ENCODE measurements at regions not wholly inside any gene's neighbourhood (a gene's known extent, or its start where the extent isn't known, plus 50 kb on each side); places are given as distances from the start of the nearest gene placed in this dataset.
A peak's percentile ranks its signal among the peaks of the same experiment; 100 is the strongest.

GRCh38 chr2:181780657-181781056, 100.3 kb upstream of the NEUROD1 start:
- Histone ChIP-seq H3K27ac (ENCODE audit: low read length) (no peak overlapping the region), H3K36me3 (ENCODE audit: insufficient read depth, low read length) (no peaks in the 10 kb centered on the region), H3K9me2 (replicated peaks; ENCODE audit: insufficient read depth, low read length) (no peaks in the 10 kb centered on the region), H3K4me3 (ENCODE audit: low read length) (no peak overlapping the region), H3K79me2 (ENCODE audit: low read length) (no peaks in the 10 kb centered on the region), H3K4me1 (ENCODE audit: low read length) (no peaks in the 10 kb centered on the region), H4K20me1 (ENCODE audit: insufficient read depth, low read depth, low read length) (no peaks in the 10 kb centered on the region), H3K4me2 (ENCODE audit: low read depth, low read length, poor library complexity, severe bottlenecking) (no peak overlapping the region), H3K9ac (ENCODE audit: low read length) (no peak overlapping the region), H2AFZ (ENCODE audit: low read length) (no peak overlapping the region), H3K9me3 (ENCODE audit: low read length) (no peaks in the 10 kb centered on the region), H3K27me3 (ENCODE audit: low read length) (no peaks in the 10 kb centered on the region)
- no peak for DNase-seq

- Histone ChIP-seq H3K27ac (ENCODE audit: low read length) (no peak overlapping the region), H3K9ac (ENCODE audit: low read length) (no peak overlapping the region), H3K4me2 (ENCODE audit: low read depth, low read length, poor library complexity, severe bottlenecking) (no peak overlapping the region), H3K4me1 (ENCODE audit: low read length) (no peaks in the 10 kb centered on the region), H2AFZ (ENCODE audit: low read length) (no peak overlapping the region), H3K79me2 (ENCODE audit: low read length) (no peaks in the 10 kb centered on the region), H3K9me3 (ENCODE audit: low read length) (no peaks in the 10 kb centered on the region), H3K4me3 (ENCODE audit: low read length) (no peak overlapping the region), H3K9me2 (replicated peaks; ENCODE audit: insufficient read depth, low read length) (no peaks in the 10 kb centered on the region), H3K27me3 (ENCODE audit: low read length) (no peaks in the 10 kb centered on the region), H3K36me3 (ENCODE audit: insufficient read depth, low read length) (no peaks in the 10 kb centered on the region), H4K20me1 (ENCODE audit: insufficient read depth, low read depth, low read length) (no peaks in the 10 kb centered on the region)
- peak; percentile 46 for DNase-seq
Measured at GRCh38 chr2:181781078-181781786, 100.9 kb upstream of the NEUROD1 start.

- no peak overlapping the region for H3K4me3 ChIP-seq (ENCODE audit: low read length)
- H3K4me1 ChIP-seq (ENCODE audit: low read length): no peaks in the 10 kb centered on the region
- H3K27me3 ChIP-seq (ENCODE audit: low read length): no peaks in the 10 kb centered on the region
- H2AFZ ChIP-seq (ENCODE audit: low read length): no peak overlapping the region
- H4K20me1 ChIP-seq (ENCODE audit: insufficient read depth, low read depth, low read length): no peaks in the 10 kb centered on the region
- no peak overlapping the region for H3K4me2 ChIP-seq (ENCODE audit: low read depth, low read length, poor library complexity, severe bottlenecking)
- DNase-seq: no peak
- no peaks in the 10 kb centered on the region for H3K79me2 ChIP-seq (ENCODE audit: low read length)
- no peaks in the 10 kb centered on the region for H3K9me2 ChIP-seq (replicated peaks; ENCODE audit: insufficient read depth, low read length)
- H3K36me3 ChIP-seq (ENCODE audit: insufficient read depth, low read length): no peaks in the 10 kb centered on the region
- H3K9ac ChIP-seq (ENCODE audit: low read length): no peak overlapping the region
- no peak overlapping the region for H3K27ac ChIP-seq (ENCODE audit: low read length)
- no peaks in the 10 kb centered on the region for H3K9me3 ChIP-seq (ENCODE audit: low read length)
Measured at GRCh38 chr2:181782660-181783059, 102.3 kb upstream of the NEUROD1 start.

- Histone ChIP-seq H2AFZ (ENCODE audit: low read length) (no peak overlapping the region), H3K4me1 (ENCODE audit: low read length) (no peaks in the 10 kb centered on the region), H3K9me2 (replicated peaks; ENCODE audit: insufficient read depth, low read length) (no peaks in the 10 kb centered on the region), H3K36me3 (ENCODE audit: insufficient read depth, low read length) (no peaks in the 10 kb centered on the region), H3K79me2 (ENCODE audit: low read length) (no peaks in the 10 kb centered on the region), H3K9ac (ENCODE audit: low read length) (no peak overlapping the region), H3K27me3 (ENCODE audit: low read length) (no peaks in the 10 kb centered on the region), H4K20me1 (ENCODE audit: insufficient read depth, low read depth, low read length) (no peaks in the 10 kb centered on the region), H3K9me3 (ENCODE audit: low read length) (no peaks in the 10 kb centered on the region), H3K4me3 (ENCODE audit: low read length) (no peak overlapping the region), H3K4me2 (ENCODE audit: low read depth, low read length, poor library complexity, severe bottlenecking) (no peak overlapping the region), H3K27ac (ENCODE audit: low read length) (no peak overlapping the region)
- DNase-seq: no peak
Measured at GRCh38 chr2:181784556-181784955, 104.2 kb upstream of the NEUROD1 start.

GRCh38 chr2:181785691-181786344, 105.5 kb upstream of the NEUROD1 start:
- Histone ChIP-seq H3K9ac (ENCODE audit: low read length) (no peak overlapping the region), H2AFZ (ENCODE audit: low read length) (no peak overlapping the region), H3K36me3 (ENCODE audit: insufficient read depth, low read length) (no peaks in the 10 kb centered on the region), H3K9me2 (replicated peaks; ENCODE audit: insufficient read depth, low read length) (no peaks in the 10 kb centered on the region), H3K4me1 (ENCODE audit: low read length) (no peaks in the 10 kb centered on the region), H3K4me3 (ENCODE audit: low read length) (no peak overlapping the region), H4K20me1 (ENCODE audit: insufficient read depth, low read depth, low read length) (no peaks in the 10 kb centered on the region), H3K4me2 (ENCODE audit: low read depth, low read length, poor library complexity, severe bottlenecking) (no peak overlapping the region), H3K79me2 (ENCODE audit: low read length) (no peaks in the 10 kb centered on the region), H3K27ac (ENCODE audit: low read length) (no peak overlapping the region), H3K27me3 (ENCODE audit: low read length) (no peaks in the 10 kb centered on the region), H3K9me3 (ENCODE audit: low read length) (no peaks in the 10 kb centered on the region)
- DNase-seq: no peak

- no peak overlapping the region for H2AFZ ChIP-seq (ENCODE audit: low read length)
Measured at GRCh38 chr2:181786371-181787228, 104.9 kb upstream of the ITPRID2 start.

GRCh38 chr2:181787310-181788048, 104.1 kb upstream of the ITPRID2 start:
- no peak for DNase-seq

More at GRCh38 chr2:181786371-181787228, 104.9 kb upstream of the ITPRID2 start:
- DNase-seq: no peak
- no peak overlapping the region for H3K4me2 ChIP-seq (ENCODE audit: low read depth, low read length, poor library complexity, severe bottlenecking)
- H3K9me2 ChIP-seq (replicated peaks; ENCODE audit: insufficient read depth, low read length): no peaks in the 10 kb centered on the region
- no peaks in the 10 kb centered on the region for H3K27me3 ChIP-seq (ENCODE audit: low read length)
- no peaks in the 10 kb centered on the region for H3K79me2 ChIP-seq (ENCODE audit: low read length)
- H4K20me1 ChIP-seq (ENCODE audit: insufficient read depth, low read depth, low read length): no peaks in the 10 kb centered on the region
- H3K4me3 ChIP-seq (ENCODE audit: low read length): no peak overlapping the region
- H3K36me3 ChIP-seq (ENCODE audit: insufficient read depth, low read length): no peaks in the 10 kb centered on the region
- no peak overlapping the region for H3K9ac ChIP-seq (ENCODE audit: low read length)
- H3K4me1 ChIP-seq (ENCODE audit: low read length): no peaks in the 10 kb centered on the region
- H3K9me3 ChIP-seq (ENCODE audit: low read length): no peaks in the 10 kb centered on the region
- H3K27ac ChIP-seq (ENCODE audit: low read length): no peak overlapping the region

More at GRCh38 chr2:181787310-181788048, 104.1 kb upstream of the ITPRID2 start:
- H3K79me2 ChIP-seq (ENCODE audit: low read length): no peaks in the 10 kb centered on the region
- H3K36me3 ChIP-seq (ENCODE audit: insufficient read depth, low read length): no peaks in the 10 kb centered on the region
- H4K20me1 ChIP-seq (ENCODE audit: insufficient read depth, low read depth, low read length): no peaks in the 10 kb centered on the region
- H3K4me1 ChIP-seq (ENCODE audit: low read length): no peaks in the 10 kb centered on the region
- no peak overlapping the region for H3K4me3 ChIP-seq (ENCODE audit: low read length)
- no peaks in the 10 kb centered on the region for H3K27me3 ChIP-seq (ENCODE audit: low read length)
- no peak overlapping the region for H3K9ac ChIP-seq (ENCODE audit: low read length)
- no peaks in the 10 kb centered on the region for H3K9me2 ChIP-seq (replicated peaks; ENCODE audit: insufficient read depth, low read length)
- H2AFZ ChIP-seq (ENCODE audit: low read length): no peak overlapping the region
- peaks cover 2% of the 10 kb centered on the region; the same call in 1 of the 2 replicates for H3K9me3 ChIP-seq (ENCODE audit: low read length)
- no peak overlapping the region for H3K27ac ChIP-seq (ENCODE audit: low read length)
- no peak overlapping the region for H3K4me2 ChIP-seq (ENCODE audit: low read depth, low read length, poor library complexity, severe bottlenecking)

Measured in Karpas-422 (cell line).